GM11168 (cell line): ENCODE measurements at regions not wholly inside any gene's neighbourhood (a gene's known extent, or its start where the extent isn't known, plus 50 kb on each side); places are given as distances from the start of the nearest gene placed in this dataset.

Experiments
- in situ Hi-C: fragments of 300-500 bp; cut with MboI; formaldehyde crosslinking; loops from one replicate; pipeline ENCODE4 v1.12.0; 2022; ENCODE audit warnings: low sequenced_read_pairs; ENCODE audit not compliant: unreplicated experiment

DNA sequence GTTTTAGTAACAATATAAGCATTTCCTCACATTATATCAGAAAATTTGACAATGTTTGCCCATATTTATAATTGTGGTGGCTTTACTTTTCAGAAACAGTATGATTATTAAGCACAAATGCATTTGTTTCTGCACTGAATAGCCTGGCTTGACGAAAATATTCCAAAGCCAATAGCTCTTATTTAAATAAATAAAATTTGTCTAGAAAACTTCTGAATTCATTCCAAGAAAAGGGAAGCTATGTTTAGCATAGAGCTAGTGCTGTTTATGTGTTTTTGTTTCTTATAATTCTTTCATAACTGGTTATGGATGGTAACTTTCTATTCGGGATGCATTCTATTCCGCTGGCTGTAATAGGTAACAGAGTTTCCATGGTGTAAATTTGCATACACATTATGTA lies 268.6 kb downstream of the PTBP2 start:
- in situ Hi-C loops = loop anchor here (25.0 kb wide), 1 partner anchor 1072 kb away; no protein-coding TSS in a partner anchor

DNA sequence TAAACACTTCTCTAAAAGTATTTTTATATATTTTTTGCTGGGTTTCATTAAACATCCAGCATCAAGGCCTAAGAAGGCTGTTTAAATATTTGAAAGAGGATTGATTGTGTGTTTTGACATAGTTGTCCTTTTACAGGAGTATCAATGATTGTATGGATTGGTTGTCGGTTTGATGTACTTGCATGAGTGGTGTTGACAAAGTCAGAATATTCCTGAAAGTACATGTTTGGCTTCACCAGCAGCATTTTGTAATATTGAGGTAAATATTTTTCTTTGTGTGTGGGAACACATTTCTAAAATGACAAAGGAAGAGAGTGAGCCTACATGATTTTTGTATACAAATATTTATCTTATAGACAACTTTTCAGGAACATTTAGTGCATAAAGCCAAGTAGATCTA lies 269.7 kb downstream of the PTBP2 start:
- in situ Hi-C loops = loop anchor here (25.0 kb wide), 1 partner anchor 1071 kb away; no protein-coding TSS in a partner anchor

DNA sequence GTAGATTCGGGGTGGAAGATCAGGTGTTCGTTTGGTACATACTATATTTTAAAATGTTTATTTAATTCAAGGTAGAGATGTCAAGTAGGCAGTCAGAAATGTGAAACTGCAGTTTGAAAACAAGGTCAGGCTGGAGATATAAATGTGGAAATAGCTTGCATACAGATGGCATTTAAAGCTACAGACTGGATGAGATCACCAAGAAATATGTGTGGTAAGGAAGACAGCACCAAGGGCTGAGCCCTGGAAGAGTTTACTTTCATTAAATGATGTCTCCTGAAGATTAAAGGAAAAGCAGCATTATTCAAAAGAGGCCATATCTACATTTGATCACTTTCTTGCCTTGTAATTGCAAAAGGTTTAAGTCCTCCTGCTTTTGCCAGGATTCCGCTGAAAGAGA lies 271.3 kb downstream of the PTBP2 start:
- in situ Hi-C loops = loop anchor here (25.0 kb wide), 1 partner anchor 1069 kb away; no protein-coding TSS in a partner anchor

DNA sequence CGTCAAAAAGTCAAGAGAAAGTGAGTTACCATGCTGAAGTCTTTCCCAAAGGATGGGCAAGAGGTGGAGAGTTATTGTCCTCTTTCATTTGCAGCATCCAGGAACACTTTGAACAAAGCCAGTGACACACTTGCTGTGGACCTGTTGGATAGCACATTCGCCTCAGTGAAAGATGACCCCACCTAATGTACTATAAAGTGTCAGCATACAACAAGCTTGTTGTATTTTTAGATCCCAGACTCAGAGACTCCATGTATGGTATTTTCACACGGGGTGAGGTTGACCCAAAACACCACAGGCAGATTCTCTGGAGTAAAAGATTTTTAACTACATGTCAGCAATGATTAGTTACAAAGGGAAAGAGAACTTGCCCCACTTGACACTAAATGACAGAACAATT lies 273.8 kb downstream of the PTBP2 start:
- in situ Hi-C loops = loop anchor here (25.0 kb wide), 1 partner anchor 1067 kb away; no protein-coding TSS in a partner anchor

DNA sequence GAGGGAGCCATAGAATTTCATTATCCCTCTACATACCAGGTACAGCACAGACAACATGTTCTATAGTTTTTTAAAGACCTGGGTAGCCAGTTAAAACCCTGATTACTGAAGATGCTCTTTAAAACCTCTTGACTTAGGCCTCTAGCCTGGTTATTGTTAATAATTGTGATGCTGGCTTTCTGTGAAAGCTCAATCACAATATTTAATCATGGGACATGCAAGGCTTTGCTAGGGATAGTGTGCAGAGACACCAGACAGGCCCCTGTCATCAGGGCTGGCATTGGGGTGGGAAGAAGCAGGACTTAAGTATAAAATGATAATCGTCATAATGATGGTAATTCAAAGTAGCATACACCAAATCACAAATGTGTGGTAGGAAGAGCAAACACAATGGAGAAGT lies 274.4 kb downstream of the PTBP2 start:
- in situ Hi-C loops = loop anchor here (25.0 kb wide), 1 partner anchor 1066 kb away; no protein-coding TSS in a partner anchor

DNA sequence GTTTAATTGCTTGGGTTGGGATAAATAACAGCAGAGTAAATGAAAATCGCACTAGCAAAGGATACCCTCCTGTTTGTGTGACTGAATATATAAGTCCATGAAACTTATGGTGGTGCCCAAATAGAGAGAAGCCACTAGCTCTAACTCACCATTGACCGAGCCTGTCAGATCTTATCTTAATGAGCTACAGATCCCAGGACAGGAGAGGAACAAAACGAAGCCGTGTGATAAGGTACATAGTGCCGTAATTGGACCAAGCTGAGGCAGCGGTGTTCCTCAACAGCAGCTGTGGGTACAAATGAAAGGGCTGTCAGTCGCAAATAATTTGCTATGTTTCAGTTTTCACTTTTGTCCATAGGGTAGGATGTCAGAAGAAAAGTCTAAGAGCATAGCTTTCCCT lies 276.1 kb downstream of the PTBP2 start:
- in situ Hi-C loops = loop anchor here (25.0 kb wide), 1 partner anchor 1065 kb away; no protein-coding TSS in a partner anchor

DNA sequence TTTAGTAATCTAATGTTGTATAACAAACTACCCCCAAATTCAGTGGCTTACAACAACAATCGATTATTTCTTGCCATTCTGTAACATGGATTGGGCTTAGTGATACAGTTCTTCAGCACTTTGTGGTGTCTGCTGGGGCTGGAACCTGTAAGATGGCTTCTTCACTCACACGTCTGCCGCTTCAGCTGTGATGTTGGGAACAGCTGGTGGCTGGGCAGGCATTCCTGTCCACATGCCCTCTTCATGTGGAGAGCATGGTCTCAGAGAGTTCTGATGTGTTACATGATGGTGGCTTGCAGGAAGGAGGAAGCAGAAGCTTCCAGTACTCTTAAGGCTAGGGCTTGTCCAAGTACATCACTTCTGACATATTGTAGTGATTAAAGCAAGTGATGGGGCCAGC lies 276.9 kb downstream of the PTBP2 start:
- in situ Hi-C loops = loop anchor here (25.0 kb wide), 1 partner anchor 1064 kb away; no protein-coding TSS in a partner anchor

DNA sequence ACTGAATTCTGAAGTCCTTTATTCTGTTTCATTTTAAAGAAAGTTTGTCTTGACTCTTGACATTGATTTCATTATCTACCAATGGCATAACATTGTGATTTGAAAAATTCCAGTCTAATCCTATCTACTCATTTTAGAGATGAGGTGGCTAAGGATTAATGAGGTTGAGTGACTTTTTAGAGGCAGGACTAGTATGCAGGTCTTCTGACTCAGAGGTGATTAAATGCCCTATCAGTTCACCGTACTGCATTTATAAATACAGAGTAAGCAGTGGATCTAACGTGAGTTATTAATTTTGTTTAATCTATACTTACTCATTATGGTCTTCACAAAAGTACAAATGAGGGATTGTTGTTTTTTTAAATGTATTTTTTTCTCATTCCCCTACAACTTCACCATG lies 277.6 kb downstream of the PTBP2 start:
- in situ Hi-C loops = loop anchor here (25.0 kb wide), 1 partner anchor 1063 kb away; no protein-coding TSS in a partner anchor

DNA sequence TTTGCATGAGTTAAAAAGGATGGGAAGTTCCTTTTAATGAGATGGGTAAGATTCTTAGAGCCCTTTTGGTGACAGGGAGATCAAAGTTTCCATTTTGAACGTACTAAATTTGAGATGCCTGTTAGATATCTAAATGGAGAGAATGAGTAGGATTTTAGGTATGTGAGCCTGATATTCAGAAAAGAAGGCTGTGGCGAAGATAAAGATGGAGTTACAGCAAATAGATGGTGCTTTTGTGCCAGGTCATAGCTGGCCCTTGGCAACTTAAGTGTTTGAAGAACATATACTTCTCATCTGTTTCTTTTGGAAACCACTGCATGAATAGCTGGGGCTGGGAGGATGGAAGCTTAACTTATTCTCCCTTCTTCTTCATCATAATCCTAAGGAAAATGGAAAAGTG lies 282.5 kb downstream of the PTBP2 start:
- in situ Hi-C loops = no loop called here

DNA sequence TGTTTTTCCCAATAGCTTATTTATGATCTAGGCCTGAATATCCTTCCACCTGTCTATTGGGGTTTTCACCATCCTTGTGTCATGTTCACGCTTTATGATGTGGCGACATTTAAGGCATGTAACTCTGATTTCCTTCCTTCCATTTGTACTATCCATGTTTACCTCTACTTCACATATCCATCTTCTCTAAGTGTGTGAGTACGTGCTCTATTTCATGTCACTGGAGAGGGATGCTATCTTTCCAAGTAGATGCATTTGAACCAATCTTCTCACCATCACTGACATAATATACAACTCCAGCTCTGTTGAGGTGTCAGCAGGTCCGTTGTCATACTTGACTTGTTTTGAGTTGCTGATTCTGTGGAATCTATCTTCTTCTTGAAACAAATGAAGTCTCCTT lies 283.2 kb downstream of the PTBP2 start:
- in situ Hi-C loops = no loop called here

DNA sequence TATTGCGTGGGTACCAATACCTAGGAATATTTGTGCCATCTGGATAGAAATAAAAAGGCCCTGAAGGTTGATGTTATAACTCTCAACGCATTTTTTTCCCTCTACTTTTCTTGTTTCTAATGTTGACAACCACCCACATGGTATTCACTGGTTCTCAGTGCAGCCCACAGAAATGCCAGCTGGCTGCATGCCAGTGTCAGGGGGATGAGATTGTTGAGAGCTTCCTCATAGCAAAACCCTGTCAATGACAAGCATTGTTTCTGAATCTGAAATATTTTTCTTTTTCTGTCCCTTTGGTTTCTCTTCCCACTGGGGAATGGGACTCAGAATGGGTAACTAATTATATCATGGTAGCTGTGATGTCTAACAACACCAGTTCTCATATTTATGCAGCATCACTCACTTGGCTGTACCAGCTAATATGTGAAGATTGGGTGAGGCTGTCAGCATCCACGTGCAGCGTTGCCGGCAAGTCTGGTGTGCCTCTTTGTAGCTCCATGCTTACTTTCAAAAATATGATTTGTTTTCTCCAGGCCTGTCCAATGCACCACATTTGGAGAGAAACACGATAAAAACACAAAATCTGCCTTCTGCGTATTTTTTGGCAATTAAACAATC lies 284.6 kb downstream of the PTBP2 start:
- in situ Hi-C loops = no loop called here

DNA sequence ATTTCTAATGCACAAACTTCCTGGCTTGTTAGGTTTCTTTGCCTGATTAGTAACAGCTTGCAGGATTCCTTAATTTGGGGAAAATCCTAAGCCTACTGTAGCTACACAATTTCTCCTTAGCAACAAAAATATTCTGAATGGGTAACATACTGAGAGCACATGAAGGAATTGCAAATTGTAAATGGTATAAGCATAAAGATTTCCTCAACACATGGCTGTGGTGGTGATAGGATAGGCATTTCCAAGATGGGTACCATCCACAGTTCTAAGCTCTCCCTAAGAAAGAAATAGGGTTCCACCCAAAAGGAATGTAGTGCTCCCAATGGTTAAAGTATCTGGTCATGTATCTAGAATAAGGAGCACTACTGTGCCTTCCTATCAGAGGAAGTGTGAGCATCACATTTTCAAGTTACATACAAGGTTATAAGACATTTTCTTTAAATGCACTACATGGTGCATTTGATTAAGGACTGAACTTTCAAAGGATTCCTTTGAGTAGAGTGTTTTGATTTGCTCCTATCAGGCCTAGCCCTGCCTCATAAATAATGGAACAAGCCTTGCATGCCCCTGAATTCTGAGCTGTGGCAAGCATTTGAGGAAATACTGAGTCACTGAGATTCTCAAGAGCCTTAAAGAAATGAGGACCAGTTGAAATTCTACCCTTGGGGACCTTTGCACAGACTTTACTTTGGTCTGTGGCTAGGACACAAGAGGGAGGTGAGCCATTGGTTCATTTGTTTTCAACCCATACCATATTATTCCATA lies 286.4 kb downstream of the PTBP2 start:
- in situ Hi-C loops = no loop called here

DNA sequence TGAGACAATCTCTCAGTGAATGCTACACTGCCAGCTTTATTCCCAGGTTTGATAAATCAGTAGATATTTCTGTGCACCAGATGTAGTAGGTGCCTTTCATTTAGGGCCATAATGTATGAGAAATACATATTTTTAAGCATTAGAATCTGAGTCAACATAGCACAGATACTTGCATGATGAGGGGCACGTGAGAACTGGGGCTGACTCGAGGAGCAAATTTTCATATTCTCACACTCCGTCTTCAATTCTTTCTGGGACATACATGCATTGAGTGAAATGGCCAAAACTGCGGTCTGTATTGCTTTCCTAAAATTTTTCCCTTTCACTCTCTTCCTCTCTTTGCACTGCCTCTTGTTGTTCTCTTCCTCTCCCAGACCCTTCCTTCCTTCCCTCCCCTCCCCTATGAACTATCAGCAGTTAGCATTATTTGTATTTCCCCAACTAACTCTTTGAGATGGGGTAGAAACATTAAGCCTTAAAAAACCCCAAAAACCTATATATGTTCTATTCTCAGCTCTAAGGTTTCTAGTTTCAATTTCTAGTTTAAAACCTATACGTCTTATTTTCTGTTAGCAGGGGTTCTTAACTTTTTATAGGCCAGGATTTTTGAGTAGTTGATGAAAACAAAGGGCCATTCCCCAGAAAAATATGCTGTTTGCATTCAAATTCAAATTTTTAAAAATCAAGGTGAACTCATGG lies 289.1 kb downstream of the PTBP2 start:
- in situ Hi-C loops = no loop called here

DNA sequence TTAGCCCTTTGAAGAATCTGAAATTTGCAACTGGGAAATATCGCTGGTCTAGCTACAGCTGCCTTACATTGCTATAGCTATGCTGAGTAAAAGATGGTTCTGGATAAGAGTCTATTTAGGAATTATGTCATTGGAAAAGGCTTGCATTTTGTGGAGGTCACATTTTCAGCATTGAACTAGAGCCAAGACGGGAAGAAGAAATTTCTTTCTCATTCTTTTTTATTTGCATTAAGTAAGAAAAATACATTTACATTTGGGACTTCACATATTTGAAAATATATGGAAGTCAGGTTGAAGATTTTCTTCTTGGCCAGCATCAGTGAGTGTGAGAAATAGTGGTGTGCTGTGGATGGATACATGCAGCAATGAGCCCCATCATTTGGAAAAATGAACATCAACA lies 291.6 kb downstream of the PTBP2 start:
- in situ Hi-C loops = no loop called here

DNA sequence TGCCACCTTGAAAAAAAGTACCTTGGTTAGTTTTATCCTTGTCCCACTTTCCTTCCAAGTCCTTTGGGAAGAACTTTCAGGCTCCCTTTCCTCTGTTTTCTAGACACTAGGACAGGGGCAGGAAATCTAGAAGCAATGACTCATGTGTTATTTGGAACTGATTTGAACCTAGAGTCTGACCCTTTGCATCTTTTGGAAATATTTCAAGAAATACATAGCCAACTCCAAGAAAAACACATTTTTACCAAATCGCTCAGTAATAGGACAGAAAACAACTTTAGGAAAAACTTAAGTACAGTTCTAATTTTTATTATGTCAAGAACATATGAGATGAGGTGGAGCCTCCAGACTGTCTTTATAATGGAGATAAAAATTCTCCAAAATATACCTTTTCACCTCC lies 292.4 kb downstream of the PTBP2 start:
- in situ Hi-C loops = no loop called here

DNA sequence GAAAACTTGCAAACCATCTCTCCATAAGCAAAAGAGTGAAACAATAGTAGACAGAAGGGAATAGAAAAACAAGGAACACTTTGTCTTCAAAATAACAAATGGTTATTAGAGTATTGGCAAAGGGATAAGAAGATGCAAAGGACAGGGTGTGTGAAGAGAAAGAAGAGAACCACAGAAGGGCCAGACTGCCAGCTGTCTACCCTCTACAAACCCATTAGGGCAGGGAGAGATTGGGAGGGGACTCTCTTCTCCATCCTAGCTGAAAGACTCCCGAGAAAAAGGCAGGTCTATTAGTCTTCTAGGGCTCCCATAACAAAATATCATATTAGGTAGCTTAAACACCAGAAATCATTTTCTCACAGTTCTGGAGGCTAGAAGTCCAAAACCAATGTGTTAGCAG lies 292.8 kb downstream of the PTBP2 start:
- in situ Hi-C loops = no loop called here

DNA sequence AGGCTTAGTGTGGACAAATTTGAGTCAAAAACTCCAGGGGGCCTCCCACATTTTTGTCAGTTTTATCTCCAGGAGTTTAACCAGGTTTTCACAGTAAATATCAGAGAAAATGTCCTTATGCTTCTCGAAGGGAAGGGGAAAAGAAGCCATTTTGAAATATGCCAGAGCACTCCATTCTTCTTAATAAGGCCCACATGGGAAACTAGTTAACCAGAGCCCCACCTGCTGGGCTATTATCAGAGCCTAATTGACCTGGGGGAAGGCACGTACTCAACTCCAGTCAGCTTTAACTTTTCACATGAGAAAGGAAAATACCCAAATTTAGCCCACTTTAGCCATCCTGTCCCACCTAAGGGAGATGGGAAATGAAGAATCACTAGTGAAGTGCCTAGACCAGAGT lies 296.3 kb downstream of the PTBP2 start:
- in situ Hi-C loops = no loop called here
